Upper lobe of left lung (tissue), 6 donors: ENCODE measurements at regions not wholly inside any gene's neighbourhood (a gene's known extent, or its start where the extent isn't known, plus 50 kb on each side); places are given as distances from the start of the nearest gene placed in this dataset.
"Not testable (repeated sequence)": the region's sequence is repeated elsewhere in the genome, so short reads cannot be mapped to it uniquely, and the experiment has no call there.

Source experiments
- ATAC-seq, 2 donors: fragments of 200-7000 bp; cut with Tn5 transposase; one replicate each; pipeline ENCODE4 v1.9.1; 2022; ENCODE audit warnings: mild to moderate bottlenecking in 2 of 2, moderate library complexity in 2 of 2; ENCODE audit not compliant: low FRiP score in 2 of 2
- DNase-seq, 2 donors: peaks; one replicate each; pipeline ENCODE4 v3.0.0-alpha.2; 2019 to 2020
- H3K27ac ChIP-seq, 4 donors: fragments of 200-600 bp; sonication (generic); one replicate each; pipeline ENCODE4 v1.5.1; 2016 to 2019
- H3K27me3 ChIP-seq, 4 donors: fragments of 200-600 bp; sonication (generic); one replicate each; pipeline ENCODE4 v1.5.1; 2017 to 2019
- H3K36me3 ChIP-seq, 4 donors: fragments of 200-600 bp; sonication (generic); one replicate each; pipeline ENCODE4 v1.5.1; 2016 to 2019
- H3K4me1 ChIP-seq, 4 donors: fragments of 200-600 bp; sonication (generic); one replicate each; pipeline ENCODE4 v1.5.1; 2018 to 2019
- H3K4me3 ChIP-seq, 4 donors: fragments of 200-600 bp; sonication (generic); one replicate each; pipeline ENCODE4 v1.5.1; 2017 to 2019; ENCODE audit warnings: mild to moderate bottlenecking in 2 of 4, moderate library complexity in 1 of 4
- H3K9me3 ChIP-seq, 4 donors: fragments of 200-600 bp; sonication (generic); one replicate each; pipeline ENCODE4 v1.5.1; 2018 to 2019
- CTCF ChIP-seq, 6 experiments: fragments of 450-650 bp in 4 of 6; fragments of 200-600 bp in 2 of 6; sonication (generic) in 2 of 6; IDR thresholded peaks; one replicate each; pipeline ENCODE4 v1.5.1; 2016 to 2019; ENCODE audit warnings: antibody characterized with exemption in 6 of 6
- EP300 ChIP-seq, 4 donors: sonication (generic); formaldehyde crosslinking; IDR thresholded peaks; one replicate each; pipeline ENCODE4 v1.5.1; 2017; ENCODE audit warnings: antibody characterized with exemption in 4 of 4, control low read depth in 2 of 4
- POLR2A ChIP-seq, 4 donors: fragments of 450-650 bp; IDR thresholded peaks; one replicate each; pipeline ENCODE4 v1.5.1; 2016 to 2017; ENCODE audit warnings: antibody characterized with exemption in 4 of 4, mild to moderate bottlenecking in 2 of 4
- POLR2AphosphoS5 ChIP-seq, 2 donors: sonication (generic); formaldehyde crosslinking; IDR thresholded peaks; one replicate each; pipeline ENCODE4 v1.5.1; 2017; ENCODE audit warnings: antibody characterized with exemption in 2 of 2
- WGBS, 2 donors: methylation state at CpG; one replicate each; pipeline ENCODE4 v1.1.5; 2017 to 2018; 5-methylcytosine and 5-hydroxymethylcytosine counted together
- donor health status: DM: no; HTN: no; CAD: no; lungs with moderate emphysema.
- donor health status: DM: no; HTN: yes; CAD: no; lungs with severe emphysema.

GRCh38 chr2:111533557-111534247, 350.3 kb downstream of the ANAPC1 start:
- not testable (repeated sequence) for H3K27ac ChIP-seq, H3K36me3 ChIP-seq, H3K4me3 ChIP-seq, H3K27me3 ChIP-seq, H3K9me3 ChIP-seq, DNase-seq
- H3K4me1 ChIP-seq = peaks cover 9 to 11% (median 9%) of the 10 kb centered on the region in 4 donors
- peak in 1 of 2 donors; percentile 61 for ATAC-seq
- 61 to 75% methylated on average over 7 to 8 of the region's 8 CpGs for WGBS, 2 donors

- Histone ChIP-seq H3K9me3 (no peaks in the 10 kb centered on the region), H3K4me1 (peaks cover 9 to 11% (median 9%) of the 10 kb centered on the region in 4 donors), H3K36me3 (no peaks in the 10 kb centered on the region), H3K27me3 (no peaks in the 10 kb centered on the region), H3K27ac (peak overlapping the region in 1 of 4 donors; percentile 8), H3K4me3 (no peak overlapping the region)
- TF ChIP-seq POLR2A (IDR thresholded peaks at IDR 0.05) (no peak), EP300 (IDR thresholded peaks at IDR 0.05) (no peak), CTCF (IDR thresholded peaks at IDR 0.05) (no peak), POLR2AphosphoS5 (IDR thresholded peaks at IDR 0.05) (no peak)
- peak in 1 of 2 donors; percentile 25 for DNase-seq
- WGBS, 2 donors = 58 to 69% methylated on average over 4 of the region's 4 CpGs
- ATAC-seq = no peak
Measured at GRCh38 chr2:111534910-111535352, 349.1 kb downstream of the ANAPC1 start.

- peak in 1 of 2 donors; percentile 25 for DNase-seq
- H3K27me3 ChIP-seq = no peaks in the 10 kb centered on the region
- ATAC-seq = no peak
- peaks cover 9 to 11% (median 9%) of the 10 kb centered on the region in 4 donors for H3K4me1 ChIP-seq
- WGBS, 2 donors = 53 to 70% methylated on average over 1 of the region's 1 CpG
- H3K9me3 ChIP-seq = no peaks in the 10 kb centered on the region
- H3K4me3 ChIP-seq = no peak overlapping the region
- peak overlapping the region in 1 of 4 donors; percentile 8 for H3K27ac ChIP-seq
- no peaks in the 10 kb centered on the region for H3K36me3 ChIP-seq
- TF ChIP-seq EP300 (IDR thresholded peaks at IDR 0.05) (no peak), POLR2AphosphoS5 (IDR thresholded peaks at IDR 0.05) (no peak), POLR2A (IDR thresholded peaks at IDR 0.05) (no peak), CTCF (IDR thresholded peaks at IDR 0.05) (no peak)
Measured at GRCh38 chr2:111535404-111535803, 348.6 kb downstream of the ANAPC1 start.

GRCh38 chr2:111537078-111537655, 346.8 kb downstream of the ANAPC1 start:
- TF ChIP-seq CTCF (IDR thresholded peaks at IDR 0.05) (no peak), POLR2AphosphoS5 (IDR thresholded peaks at IDR 0.05) (no peak), POLR2A (IDR thresholded peaks at IDR 0.05) (no peak), EP300 (IDR thresholded peaks at IDR 0.05) (no peak)
- no peak overlapping the region for H3K27ac ChIP-seq
- H3K27me3 ChIP-seq = no peaks in the 10 kb centered on the region
- H3K36me3 ChIP-seq = no peaks in the 10 kb centered on the region
- WGBS, 2 donors = 90 to 96% methylated on average over 15 of the region's 15 CpGs
- peaks cover 9 to 11% (median 9%) of the 10 kb centered on the region in 4 donors for H3K4me1 ChIP-seq
- H3K9me3 ChIP-seq = no peaks in the 10 kb centered on the region
- H3K4me3 ChIP-seq = no peak overlapping the region
- DNase-seq (peak in 1 of 2 donors; percentile 54), ATAC-seq (no peak)

GRCh38 chr2:111539991-111540390, 344.0 kb downstream of the ANAPC1 start:
- DNase-seq, H3K27ac ChIP-seq, H3K27me3 ChIP-seq, H3K4me1 ChIP-seq, H3K4me3 ChIP-seq, H3K9me3 ChIP-seq, ATAC-seq, H3K36me3 ChIP-seq: not testable (repeated sequence)
- no CpG with 5 or more reads among the region's 9 CpGs for WGBS, 2 donors

- H3K4me3 ChIP-seq, ATAC-seq, H3K9me3 ChIP-seq, H3K4me1 ChIP-seq, H3K36me3 ChIP-seq, H3K27me3 ChIP-seq, H3K27ac ChIP-seq, DNase-seq: not testable (repeated sequence)
- 20 to 25% methylated on average over 1 of the region's 2 CpGs for WGBS, 2 donors
Measured at GRCh38 chr2:111542120-111542774, 341.7 kb downstream of the ANAPC1 start.

- 33% methylated on average over 1 of the region's 2 CpGs; no CpG with 5 or more reads in 1 of the 2 donors for WGBS, 2 donors
- not testable (repeated sequence) for H3K27me3 ChIP-seq, ATAC-seq, H3K4me1 ChIP-seq, H3K27ac ChIP-seq, DNase-seq, H3K36me3 ChIP-seq, H3K9me3 ChIP-seq, H3K4me3 ChIP-seq
Measured at GRCh38 chr2:111544006-111544405, 340.0 kb downstream of the ANAPC1 start.

- not testable (repeated sequence) for H3K4me3 ChIP-seq, ATAC-seq, H3K9me3 ChIP-seq, H3K36me3 ChIP-seq, H3K27me3 ChIP-seq, H3K27ac ChIP-seq, DNase-seq, H3K4me1 ChIP-seq
- no CpG with 5 or more reads among the region's 7 CpGs for WGBS, 2 donors
Measured at GRCh38 chr2:111545723-111546431, 338.1 kb downstream of the ANAPC1 start.
